Brain microvascular endothelial cell (primary cell): ENCODE measurements at regions not wholly inside any gene's neighbourhood (a gene's known extent, or its start where the extent isn't known, plus 50 kb on each side); places are given as distances from the start of the nearest gene placed in this dataset.
"Not testable (repeated sequence)": the region's sequence is repeated elsewhere in the genome, so short reads cannot be mapped to it uniquely, and the experiment has no call there.

ENCODE experiments used
- DNase-seq: peaks from one replicate; pipeline ENCODE4 v3.0.0-alpha.2; 2020
- H3K27ac ChIP-seq: fragments of 250-450 bp; sonication (Bioruptor Pico); 2 replicates; pipeline ENCODE4 v1.5.1; 2020; ENCODE audit warnings: mild to moderate bottlenecking, moderate library complexity
- H3K27me3 ChIP-seq: fragments of 250-450 bp; sonication (Bioruptor Pico); replicated peaks from 2 replicates; pipeline ENCODE4 v1.5.1; 2020; ENCODE audit warnings: mild to moderate bottlenecking
- H3K36me3 ChIP-seq: fragments of 250-450 bp; sonication (Bioruptor Pico); replicated peaks from 2 replicates; pipeline ENCODE4 v1.5.1; 2020; ENCODE audit warnings: mild to moderate bottlenecking
- H3K4me3 ChIP-seq: 2 replicates; pipeline ENCODE4 v1.5.1; 2011; ENCODE audit warnings: low read depth, mild to moderate bottlenecking, control low read depth, low read length, moderate library complexity
- in situ Hi-C: cut with HindIII; loops from 2 replicates; pipeline ENCODE4 v1.10.0; 2017; ENCODE audit warnings: low sequenced_read_pairs, low pct_ligation_motif_present
- TF ChIP-seq, protein P1 (sequence below): IDR thresholded peaks from 2 replicates; pipeline ENCODE4 v1.5.1; 2011; ENCODE audit warnings: low read depth, mild to moderate bottlenecking, moderate library complexity, low read length, control low read depth, inconsistent platforms; ENCODE audit errors: missing control alignments

DNA sequence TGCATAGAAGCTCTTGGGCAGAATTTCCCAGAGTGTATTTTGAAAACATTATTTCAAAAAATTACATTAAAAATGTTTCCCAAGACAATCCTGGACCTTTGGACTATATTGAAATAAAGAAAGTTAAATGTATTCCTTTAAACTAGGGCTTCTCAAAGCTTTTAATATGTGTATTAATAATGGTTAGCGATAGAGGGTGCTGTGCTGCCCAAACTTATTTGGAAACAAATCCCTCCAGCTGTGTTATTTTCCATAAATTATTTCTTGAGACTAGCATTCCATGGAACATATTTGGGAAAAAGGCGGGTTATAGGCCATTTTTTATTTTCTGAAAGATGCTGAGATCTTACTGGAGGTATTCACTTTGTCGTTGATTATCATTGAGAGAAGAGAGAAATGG lies 397.8 kb upstream of the MIS18BP1 start:
- Histone ChIP-seq H3K27me3 (no peaks in the 10 kb centered on the region), H3K36me3 (no peaks in the 10 kb centered on the region), H3K27ac (no peak overlapping the region), H3K4me3 (no peak overlapping the region)
- TF ChIP-seq, protein P1, sequence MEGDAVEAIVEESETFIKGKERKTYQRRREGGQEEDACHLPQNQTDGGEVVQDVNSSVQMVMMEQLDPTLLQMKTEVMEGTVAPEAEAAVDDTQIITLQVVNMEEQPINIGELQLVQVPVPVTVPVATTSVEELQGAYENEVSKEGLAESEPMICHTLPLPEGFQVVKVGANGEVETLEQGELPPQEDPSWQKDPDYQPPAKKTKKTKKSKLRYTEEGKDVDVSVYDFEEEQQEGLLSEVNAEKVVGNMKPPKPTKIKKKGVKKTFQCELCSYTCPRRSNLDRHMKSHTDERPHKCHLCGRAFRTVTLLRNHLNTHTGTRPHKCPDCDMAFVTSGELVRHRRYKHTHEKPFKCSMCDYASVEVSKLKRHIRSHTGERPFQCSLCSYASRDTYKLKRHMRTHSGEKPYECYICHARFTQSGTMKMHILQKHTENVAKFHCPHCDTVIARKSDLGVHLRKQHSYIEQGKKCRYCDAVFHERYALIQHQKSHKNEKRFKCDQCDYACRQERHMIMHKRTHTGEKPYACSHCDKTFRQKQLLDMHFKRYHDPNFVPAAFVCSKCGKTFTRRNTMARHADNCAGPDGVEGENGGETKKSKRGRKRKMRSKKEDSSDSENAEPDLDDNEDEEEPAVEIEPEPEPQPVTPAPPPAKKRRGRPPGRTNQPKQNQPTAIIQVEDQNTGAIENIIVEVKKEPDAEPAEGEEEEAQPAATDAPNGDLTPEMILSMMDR: no peak
- in situ Hi-C loops: no loop called here
- DNase-seq: no peak

DNA sequence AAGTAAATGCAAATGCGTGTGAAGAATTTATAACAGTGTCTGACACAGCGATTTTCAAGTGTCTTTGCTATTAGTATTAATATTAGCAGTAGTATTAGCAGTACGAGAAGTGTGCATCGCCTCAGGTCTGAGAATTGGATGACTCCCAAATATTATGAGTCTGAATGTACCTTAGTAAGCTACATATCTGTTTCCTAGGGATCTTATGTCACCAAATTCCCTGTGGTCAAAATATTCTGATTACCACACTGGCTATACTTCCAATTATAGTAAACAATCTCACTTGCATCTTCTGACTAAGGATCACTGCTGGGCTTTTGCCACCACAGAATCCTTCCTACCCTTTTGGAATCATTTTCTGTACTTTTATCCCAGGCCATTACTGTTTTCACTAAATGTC lies 396.0 kb upstream of the MIS18BP1 start:
- TF ChIP-seq, protein P1: no peak
- in situ Hi-C loops: no loop called here
- Histone ChIP-seq H3K27me3 (no peaks in the 10 kb centered on the region), H3K27ac (no peak overlapping the region), H3K4me3 (no peak overlapping the region), H3K36me3 (no peaks in the 10 kb centered on the region)
- peak; percentile 4 for DNase-seq

DNA sequence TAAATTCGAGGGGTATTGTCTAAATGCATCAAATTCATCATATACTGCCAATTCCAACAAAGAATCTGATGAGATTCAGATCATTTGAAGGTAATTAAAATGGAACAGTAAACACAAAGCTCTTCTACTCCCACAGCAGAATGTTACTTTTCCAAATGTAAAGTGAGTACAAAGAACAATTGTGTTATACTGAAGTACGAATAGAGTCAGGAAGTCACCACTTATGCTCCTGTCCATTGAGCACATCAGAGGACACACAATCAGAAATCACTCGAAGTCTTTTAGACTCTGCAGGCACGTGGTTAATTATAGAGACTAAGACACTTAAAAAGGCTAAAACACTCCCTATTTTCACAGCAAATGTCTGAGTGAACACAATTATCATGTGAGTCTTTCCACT lies 388.5 kb upstream of the MIS18BP1 start:
- in situ Hi-C loops: no loop called here
- DNase-seq: no peak
- Histone ChIP-seq H3K4me3 (no peak overlapping the region), H3K27ac (no peak overlapping the region), H3K36me3 (no peaks in the 10 kb centered on the region), H3K27me3 (no peaks in the 10 kb centered on the region)
- TF ChIP-seq, protein P1: no peak

DNA sequence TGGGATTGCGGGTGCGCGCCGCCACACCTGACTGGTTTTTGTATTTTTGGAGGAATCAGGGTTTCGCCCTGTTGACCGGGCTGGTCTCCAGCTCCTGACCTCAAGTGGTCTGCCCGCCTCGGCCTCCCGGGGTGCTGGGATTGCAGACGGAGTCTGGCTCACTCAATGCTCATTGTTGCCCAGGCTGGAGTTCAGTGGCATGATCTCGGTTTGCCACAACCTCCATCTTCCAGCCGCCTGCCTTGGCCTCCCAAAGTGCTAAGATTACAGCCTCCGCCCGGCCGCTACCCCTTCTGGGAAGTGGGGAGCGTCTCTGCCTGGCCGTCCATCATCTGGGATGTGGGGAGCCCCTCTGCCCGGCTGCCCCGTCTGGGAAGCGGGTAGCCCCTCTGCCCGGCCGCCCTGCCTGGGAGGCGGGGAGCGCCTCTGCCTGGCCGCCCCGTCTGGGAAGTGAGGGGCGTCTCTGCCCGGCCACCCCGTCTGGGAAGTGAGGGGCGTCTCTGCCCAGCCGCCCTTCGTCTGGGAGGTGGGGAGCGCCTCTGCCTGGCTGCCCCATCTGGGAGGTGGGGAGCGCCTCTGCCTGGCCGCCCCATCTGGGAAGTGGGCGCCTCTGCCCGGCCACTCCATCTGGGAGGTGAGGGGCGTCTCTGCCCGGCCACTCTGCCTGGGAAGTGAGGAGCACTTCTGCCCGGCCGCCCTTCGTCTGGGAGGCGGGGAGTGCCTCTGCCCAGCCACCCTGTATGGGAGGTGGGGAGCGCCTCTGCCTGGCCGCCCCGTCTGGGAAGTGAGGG lies 381.8 kb upstream of the MIS18BP1 start:
- H3K27ac ChIP-seq, in situ Hi-C loops, H3K27me3 ChIP-seq, DNase-seq, H3K36me3 ChIP-seq, H3K4me3 ChIP-seq: not testable (repeated sequence)

DNA sequence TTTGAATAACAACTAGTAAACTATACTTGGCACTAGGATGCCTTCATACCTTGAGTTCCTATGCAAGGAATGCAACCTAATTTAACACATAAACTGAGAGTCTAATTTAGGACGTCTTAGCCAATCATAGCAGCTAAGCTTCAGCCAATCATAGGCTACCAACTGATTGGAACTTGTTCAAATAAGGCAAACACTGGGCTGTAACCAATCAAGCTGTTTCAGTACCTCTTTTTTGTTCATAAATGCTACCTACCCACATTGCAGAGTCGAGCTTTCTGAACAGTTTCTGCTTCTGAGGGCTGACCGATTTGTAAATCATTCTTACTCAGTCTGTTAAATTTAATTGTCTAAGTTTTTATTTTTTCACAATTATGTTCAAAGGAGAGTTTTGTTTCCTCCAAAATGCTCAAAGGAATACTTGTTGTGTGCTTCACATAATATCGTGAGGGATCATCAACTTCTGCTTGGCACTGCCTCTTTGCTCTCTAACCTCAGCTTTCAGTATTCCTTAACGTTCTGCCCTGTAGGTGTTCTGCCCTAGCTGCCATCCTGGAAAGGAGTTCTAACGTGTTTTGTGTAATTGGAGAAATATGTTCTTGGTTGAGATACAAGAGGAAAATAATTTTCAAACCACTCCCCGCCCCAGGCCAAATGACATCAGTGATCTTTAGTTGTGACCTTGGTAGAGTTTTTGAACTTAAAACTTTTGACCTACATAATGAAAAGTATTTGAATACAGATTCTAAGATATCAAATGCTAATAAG lies 380.4 kb upstream of the MIS18BP1 start:
- Histone ChIP-seq H3K27me3 (no peaks in the 10 kb centered on the region), H3K27ac (no peak overlapping the region), H3K36me3 (no peaks in the 10 kb centered on the region), H3K4me3 (no peak overlapping the region)
- DNase-seq: no peak
- in situ Hi-C loops: no loop called here
- TF ChIP-seq, protein P1: no peak

DNA sequence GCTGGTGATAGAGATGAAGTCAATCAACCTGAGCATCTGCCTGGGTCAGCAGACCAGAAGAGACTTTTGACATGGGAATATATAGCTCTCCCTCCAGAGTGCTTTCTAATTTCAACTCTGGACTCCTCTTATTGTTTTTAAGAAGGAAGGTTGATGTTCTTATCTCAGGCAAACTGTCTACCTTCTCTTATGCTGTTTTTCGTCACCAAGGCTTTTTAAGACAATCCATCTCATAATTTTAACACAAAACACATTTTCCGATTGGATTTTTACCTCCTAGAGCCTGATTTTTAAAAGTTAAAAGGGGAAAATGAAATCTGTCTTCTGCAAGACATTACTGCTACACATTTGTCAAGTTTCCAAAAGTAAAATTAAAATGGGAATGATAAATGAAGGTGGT lies 368.7 kb upstream of the MIS18BP1 start:
- Histone ChIP-seq H3K27ac (no peak overlapping the region), H3K27me3 (no peaks in the 10 kb centered on the region), H3K36me3 (no peaks in the 10 kb centered on the region), H3K4me3 (no peak overlapping the region)
- TF ChIP-seq, protein P1: no peak
- DNase-seq: no peak
- in situ Hi-C loops: no loop called here
